Neural cell (in vitro differentiated cells): ENCODE measurements at regions not wholly inside any gene's neighbourhood (a gene's known extent, or its start where the extent isn't known, plus 50 kb on each side); places are given as distances from the start of the nearest gene placed in this dataset.

Experiments used
- H2AFZ ChIP-seq: fragments of 200-600, 300-800 bp; sonication (generic), shearing (Covaris generic); 2 replicates; pipeline ENCODE4 v1.6.0; 2014; ENCODE audit warnings: low read depth, mild to moderate bottlenecking, antibody characterized with exemption, low read length, moderate library complexity
- H3F3A ChIP-seq: fragments of 200-600 bp; shearing (Covaris generic); 2 replicates; pipeline ENCODE4 v1.6.1; 2016; ENCODE audit warnings: mild to moderate bottlenecking, moderate library complexity, mixed read lengths, antibody characterized with exemption, low read length; ENCODE audit not compliant: insufficient read depth, poor library complexity, severe bottlenecking
- H3K27ac ChIP-seq: fragments of 200-600, 300-800 bp; sonication (generic), shearing (Covaris generic); 2 replicates; pipeline ENCODE4 v1.5.1; 2014; ENCODE audit warnings: mild to moderate bottlenecking, low read length, moderate library complexity
- H3K27me3 ChIP-seq: fragments of 300-800, 200-600 bp; sonication (generic), shearing (Covaris generic); 2 replicates; pipeline ENCODE4 v1.6.0; 2014; ENCODE audit warnings: mild to moderate bottlenecking, low read depth, low read length, moderate library complexity; ENCODE audit not compliant: insufficient read depth
- H3K36me3 ChIP-seq: fragments of 300-800, 200-600 bp; sonication (generic), shearing (Covaris generic); 2 replicates; pipeline ENCODE4 v1.5.1; 2014; ENCODE audit warnings: mild to moderate bottlenecking, antibody characterized with exemption, low read length, moderate library complexity; ENCODE audit not compliant: insufficient read depth
- H3K4me2 ChIP-seq: fragments of 300-800, 200-600 bp; sonication (generic), shearing (Covaris generic); 2 replicates; pipeline ENCODE4 v1.6.0; 2014; ENCODE audit warnings: mild to moderate bottlenecking, low read length
- H3K4me3 ChIP-seq: fragments of 300-800, 200-600 bp; sonication (generic), shearing (Covaris generic); 2 replicates; pipeline ENCODE4 v1.5.1; 2014; ENCODE audit warnings: mild to moderate bottlenecking, low read length, moderate library complexity
- H3K79me2 ChIP-seq: fragments of 200-600 bp; shearing (Covaris generic); replicated peaks from 2 replicates; pipeline ENCODE4 v1.6.0; 2014; ENCODE audit warnings: mild to moderate bottlenecking, low read length, moderate library complexity; ENCODE audit not compliant: insufficient read depth
- H3K9ac ChIP-seq: fragments of 300-800, 200-600 bp; sonication (generic), shearing (Covaris generic); 2 replicates; pipeline ENCODE4 v1.6.1; 2016; ENCODE audit warnings: mild to moderate bottlenecking, low read length, mixed read lengths
- H3K9me2 ChIP-seq: fragments of 200-600 bp; shearing (Covaris generic); 2 replicates; pipeline ENCODE4 v1.6.1; 2016; ENCODE audit warnings: mild to moderate bottlenecking, low read length, mixed read lengths; ENCODE audit not compliant: insufficient read depth
- H3K9me3 ChIP-seq: fragments of 200-600, 300-800 bp; sonication (generic), shearing (Covaris generic); 2 replicates; pipeline ENCODE4 v1.6.1; 2016; ENCODE audit warnings: mild to moderate bottlenecking, mixed run types, low read length, moderate library complexity, mixed read lengths
- H4K20me1 ChIP-seq: fragments of 200-600 bp; shearing (Covaris generic); 2 replicates; pipeline ENCODE4 v1.6.1; 2016; ENCODE audit warnings: mild to moderate bottlenecking, mixed run types; ENCODE audit not compliant: insufficient read depth
- CTCF ChIP-seq: fragments of 450-650 bp; IDR thresholded peaks from 2 replicates; pipeline ENCODE4 v1.5.1; 2014; ENCODE audit warnings: antibody characterized with exemption, mild to moderate bottlenecking, moderate library complexity; ENCODE audit not compliant: poor library complexity, severe bottlenecking
- EP300 ChIP-seq: fragments of 450-650 bp; conservative IDR thresholded peaks from 2 replicates; pipeline ENCODE4 v1.6.1; 2014; ENCODE audit warnings: antibody characterized with exemption, mild to moderate bottlenecking, moderate library complexity; ENCODE audit not compliant: poor library complexity, severe bottlenecking
- EZH2 ChIP-seq: fragments of 200-600, 300-800 bp; shearing (Covaris generic), sonication (generic); IDR thresholded peaks from 2 replicates; pipeline ENCODE4 v1.6.1; 2014; ENCODE audit warnings: antibody characterized with exemption, low read length, borderline replicate concordance, mild to moderate bottlenecking; ENCODE audit not compliant: insufficient read depth, poor library complexity, severe bottlenecking
- MXI1 ChIP-seq: fragments of 450-650 bp; conservative IDR thresholded peaks from 2 replicates; pipeline ENCODE4 v1.6.1; 2014; ENCODE audit warnings: antibody characterized with exemption, mild to moderate bottlenecking; ENCODE audit not compliant: poor library complexity, severe bottlenecking
- POLR2AphosphoS5 ChIP-seq: IDR thresholded peaks from 2 replicates; pipeline ENCODE4 v1.6.1; 2012
- RAD21 ChIP-seq: fragments of 450-650 bp; conservative IDR thresholded peaks from 2 replicates; pipeline ENCODE4 v1.6.1; 2014; ENCODE audit warnings: antibody characterized with exemption, mild to moderate bottlenecking, moderate library complexity
- REST ChIP-seq: IDR thresholded peaks from 2 replicates; pipeline ENCODE4 v1.6.1; 2012; ENCODE audit warnings: borderline replicate concordance
- SMC3 ChIP-seq: fragments of 450-650 bp; conservative IDR thresholded peaks from 2 replicates; pipeline ENCODE4 v1.6.1; 2014; ENCODE audit warnings: antibody characterized with exemption, mild to moderate bottlenecking, moderate library complexity; ENCODE audit not compliant: poor library complexity
- TAF1 ChIP-seq: IDR thresholded peaks from 2 replicates; pipeline ENCODE4 v1.6.1; 2012; ENCODE audit warnings: low read depth

GRCh38 chr11:16685914-16686313 is 52.5 kb upstream of the C11orf58 start:
- no peak overlapping the region for H3K4me2 ChIP-seq
- H2AFZ ChIP-seq, result no peak overlapping the region
- H3K27ac ChIP-seq, result no peak overlapping the region

GRCh38 chr11:16678466-16679116 is 59.9 kb upstream of the C11orf58 start:
- H3K27me3 ChIP-seq, result no peaks in the 10 kb centered on the region
- H4K20me1 ChIP-seq, result no peaks in the 10 kb centered on the region
- H3K9me2 ChIP-seq, result no peaks in the 10 kb centered on the region
- no peak overlapping the region for H3K4me2 ChIP-seq
- no peaks in the 10 kb centered on the region for H3K79me2 ChIP-seq
- no peak overlapping the region for H3K27ac ChIP-seq
- H3K9ac ChIP-seq, result no peak overlapping the region
- H2AFZ ChIP-seq, result no peak overlapping the region
- no peak overlapping the region for H3K4me3 ChIP-seq
- H3F3A ChIP-seq, result no peaks in the 10 kb centered on the region
- H3K36me3 ChIP-seq, result no peaks in the 10 kb centered on the region
- no peaks in the 10 kb centered on the region for H3K9me3 ChIP-seq
- TF ChIP-seq POLR2AphosphoS5 (no peak), TAF1 (no peak), CTCF (no peak), REST (no peak), EP300 (no peak), SMC3 (no peak), RAD21 (no peak), MXI1 (no peak)

More at GRCh38 chr11:16685914-16686313, 52.5 kb upstream of the C11orf58 start:
- no peak for TF ChIP-seq POLR2AphosphoS5
- no peak for TF ChIP-seq EZH2
- TF ChIP-seq REST, result no peak
- TF ChIP-seq CTCF, result no peak
- no peak for TF ChIP-seq RAD21
- no peaks in the 10 kb centered on the region for H3K36me3 ChIP-seq
- no peaks in the 10 kb centered on the region for H3K79me2 ChIP-seq
- no peak overlapping the region for H3K4me3 ChIP-seq
- no peaks in the 10 kb centered on the region for H3K27me3 ChIP-seq
- H3F3A ChIP-seq, result no peaks in the 10 kb centered on the region
- H3K9ac ChIP-seq, result no peak overlapping the region
- no peaks in the 10 kb centered on the region for H3K9me2 ChIP-seq
- no peaks in the 10 kb centered on the region for H3K9me3 ChIP-seq
- H4K20me1 ChIP-seq, result no peaks in the 10 kb centered on the region
